GM12873 (cell line): ENCODE measurements at regions not wholly inside any gene's neighbourhood (a gene's known extent, or its start where the extent isn't known, plus 50 kb on each side); places are given as distances from the start of the nearest gene placed in this dataset.

Experiments used
- CTCF ChIP-seq: IDR thresholded peaks from 2 replicates; pipeline ENCODE4 v1.5.1; 2012; ENCODE audit warnings: low read depth, mild to moderate bottlenecking, moderate library complexity, low read length, control low read depth; ENCODE audit not compliant: insufficient read depth; ENCODE audit errors: missing control alignments

- TF ChIP-seq CTCF: no peak
Observed at GRCh38 chr6:87938287-87938686, 109.4 kb upstream of the SPACA1 start.

GRCh38 chr6:87936065-87936464 is 111.6 kb upstream of the SPACA1 start:
- no peak for TF ChIP-seq CTCF

- TF ChIP-seq CTCF: no peak
Observed at GRCh38 chr6:87935196-87935595, 112.4 kb upstream of the SPACA1 start.

- no peak for TF ChIP-seq CTCF
Observed at GRCh38 chr6:87932361-87932760, 115.3 kb upstream of the SPACA1 start.

GRCh38 chr6:87929843-87930288 is 117.8 kb upstream of the SPACA1 start:
- TF ChIP-seq CTCF: peak; percentile 96

- TF ChIP-seq CTCF: no peak
Observed at GRCh38 chr6:87926687-87927086, 121.0 kb upstream of the SPACA1 start.

- TF ChIP-seq CTCF: no peak
Observed at GRCh38 chr6:87926072-87926471, 121.6 kb upstream of the SPACA1 start.

GRCh38 chr6:87925373-87926060 is 122.1 kb upstream of the SPACA1 start:
- TF ChIP-seq CTCF: no peak
